ENCODE measurements at regions not wholly inside any gene's neighbourhood (a gene's known extent, or its start where the extent isn't known, plus 50 kb on each side); places are given as distances from the start of the nearest gene placed in this dataset.
"Not testable (repeated sequence)": the region's sequence is repeated elsewhere in the genome, so short reads cannot be mapped to it uniquely, and the experiment has no call there.

DNA sequence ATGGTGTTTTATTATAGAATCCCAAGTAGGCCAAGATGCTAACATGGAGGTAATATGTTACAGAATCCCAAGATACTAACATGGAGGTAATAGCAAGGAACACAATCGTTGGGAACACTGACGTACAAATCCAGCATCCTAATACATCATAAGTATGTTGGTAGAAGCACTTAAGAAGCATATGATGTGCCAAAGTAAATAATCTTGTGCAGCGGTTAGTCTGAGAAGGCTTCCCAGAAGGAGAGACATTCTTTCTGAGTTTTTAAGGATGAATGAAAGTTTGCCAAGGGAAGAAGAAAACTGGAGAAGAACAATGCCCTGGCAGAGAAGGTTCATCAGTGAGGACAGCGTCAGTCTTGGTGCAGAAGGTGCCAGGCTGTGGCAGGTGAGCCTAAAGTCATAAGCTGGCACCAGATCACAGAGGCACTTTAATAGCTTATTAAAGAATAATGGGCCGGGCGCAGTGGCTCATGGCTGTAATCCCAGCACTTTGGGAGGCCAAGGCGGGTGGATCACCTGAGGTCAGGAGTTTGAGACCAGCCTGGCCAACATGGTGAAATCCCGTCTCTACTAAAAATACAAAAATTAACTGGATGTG, 294.5 kb upstream of the PIK3R1 start:
- H3K27me3 Mint-ChIP-seq (ENCODE audit: low read depth) = no peaks in the 10 kb centered on the region
- H3K27ac ChIP-seq (ENCODE audit: insufficient read length, low read depth, low read length) = no peak overlapping the region
- no peak overlapping the region for H3K9ac ChIP-seq (ENCODE audit: extremely low read depth, insufficient read length, low read length)
- no peak overlapping the region for H3K23ac ChIP-seq (ENCODE audit: insufficient read length, low read depth, low read length)
- TF ChIP-seq, protein P1, sequence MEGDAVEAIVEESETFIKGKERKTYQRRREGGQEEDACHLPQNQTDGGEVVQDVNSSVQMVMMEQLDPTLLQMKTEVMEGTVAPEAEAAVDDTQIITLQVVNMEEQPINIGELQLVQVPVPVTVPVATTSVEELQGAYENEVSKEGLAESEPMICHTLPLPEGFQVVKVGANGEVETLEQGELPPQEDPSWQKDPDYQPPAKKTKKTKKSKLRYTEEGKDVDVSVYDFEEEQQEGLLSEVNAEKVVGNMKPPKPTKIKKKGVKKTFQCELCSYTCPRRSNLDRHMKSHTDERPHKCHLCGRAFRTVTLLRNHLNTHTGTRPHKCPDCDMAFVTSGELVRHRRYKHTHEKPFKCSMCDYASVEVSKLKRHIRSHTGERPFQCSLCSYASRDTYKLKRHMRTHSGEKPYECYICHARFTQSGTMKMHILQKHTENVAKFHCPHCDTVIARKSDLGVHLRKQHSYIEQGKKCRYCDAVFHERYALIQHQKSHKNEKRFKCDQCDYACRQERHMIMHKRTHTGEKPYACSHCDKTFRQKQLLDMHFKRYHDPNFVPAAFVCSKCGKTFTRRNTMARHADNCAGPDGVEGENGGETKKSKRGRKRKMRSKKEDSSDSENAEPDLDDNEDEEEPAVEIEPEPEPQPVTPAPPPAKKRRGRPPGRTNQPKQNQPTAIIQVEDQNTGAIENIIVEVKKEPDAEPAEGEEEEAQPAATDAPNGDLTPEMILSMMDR (conservative IDR thresholded peaks at IDR 0.05) = no peak
- no peaks in the 10 kb centered on the region for H3K9me3 ChIP-seq (ENCODE audit: control insufficient read depth, low read depth, low read length)
- H2BK20ac ChIP-seq (ENCODE audit: low read depth, low read length, poor library complexity, severe bottlenecking) = no peak overlapping the region
- no peak overlapping the region for H2AFZ ChIP-seq (ENCODE audit: low read length)
- no peak overlapping the region for H2BK12ac ChIP-seq (ENCODE audit: insufficient read length, low read depth, low read length)
- no peak overlapping the region for H3K4me3 Mint-ChIP-seq
- H2AK5ac ChIP-seq (ENCODE audit: insufficient read length, low read length) = no peak overlapping the region
- peaks cover 0 to 3% (median 0%) of the 10 kb centered on the region in 3 experiments; a peak in 1 of 7 replicates for H3K36me3 Mint-ChIP-seq (ENCODE audit: insufficient read depth in 1 of 3, low read depth in 3 of 3)
- H3K14ac ChIP-seq (ENCODE audit: insufficient read depth, low read length) = no peak overlapping the region
- no peaks in the 10 kb centered on the region for H3K4me1 Mint-ChIP-seq
- no CpG with 5 or more reads among the region's 8 CpGs for WGBS (ENCODE audit: extremely low coverage, insufficient read length, low lambda C conversion rate)
- no peak overlapping the region for H3K18ac ChIP-seq (ENCODE audit: insufficient read length, low read depth, low read length)
- H3K56ac ChIP-seq (ENCODE audit: insufficient read length, low read depth, low read length) = no peak overlapping the region
- no peak overlapping the region for H4K91ac ChIP-seq (ENCODE audit: insufficient read length, low read depth, low read length)
- H4K20me1 ChIP-seq (ENCODE audit: control insufficient read depth, insufficient read depth, insufficient read length) = no peaks in the 10 kb centered on the region
- no peak overlapping the region for H2BK120ac ChIP-seq (ENCODE audit: low read depth, low read length, poor library complexity, severe bottlenecking)
- H4K8ac ChIP-seq (replicated peaks; ENCODE audit: insufficient read length, low read depth, low read length) = no peak overlapping the region
- no peak overlapping the region for H2BK5ac ChIP-seq (ENCODE audit: insufficient read length, low read length)
- no peaks in the 10 kb centered on the region for H3K23me2 ChIP-seq (ENCODE audit: insufficient read length, low read depth, low read length, poor library complexity, severe bottlenecking)
- no peak overlapping the region for H2BK15ac ChIP-seq (ENCODE audit: low read depth, low read length)
- H3K27me3 ChIP-seq (ENCODE audit: insufficient read depth, low read length) = no peaks in the 10 kb centered on the region
- H4K5ac ChIP-seq (ENCODE audit: insufficient read length, low read depth, low read length) = no peak overlapping the region
- H3K4me1 ChIP-seq (ENCODE audit: insufficient read depth, low read length) = no peaks in the 10 kb centered on the region
- H3K79me1 ChIP-seq (ENCODE audit: insufficient read depth, low read depth, low read length, poor library complexity, severe bottlenecking) = no peaks in the 10 kb centered on the region
- no peak overlapping the region for H3K4me2 ChIP-seq (ENCODE audit: insufficient read depth, insufficient read length, low read length)
- H3T11ph ChIP-seq (ENCODE audit: low read length) = no peak overlapping the region
- no peaks in the 10 kb centered on the region for H3K79me2 ChIP-seq (ENCODE audit: insufficient read depth, low read length)
- no peak overlapping the region for H3K4ac ChIP-seq (ENCODE audit: low read depth, low read length)
- peaks cover 4 to 6% of the 10 kb centered on the region in 2 experiments; a peak in 3 of 5 replicates for H3K9me3 Mint-ChIP-seq
- no peak for DNase-seq
- H3K27ac Mint-ChIP-seq = no peak overlapping the region

DNA sequence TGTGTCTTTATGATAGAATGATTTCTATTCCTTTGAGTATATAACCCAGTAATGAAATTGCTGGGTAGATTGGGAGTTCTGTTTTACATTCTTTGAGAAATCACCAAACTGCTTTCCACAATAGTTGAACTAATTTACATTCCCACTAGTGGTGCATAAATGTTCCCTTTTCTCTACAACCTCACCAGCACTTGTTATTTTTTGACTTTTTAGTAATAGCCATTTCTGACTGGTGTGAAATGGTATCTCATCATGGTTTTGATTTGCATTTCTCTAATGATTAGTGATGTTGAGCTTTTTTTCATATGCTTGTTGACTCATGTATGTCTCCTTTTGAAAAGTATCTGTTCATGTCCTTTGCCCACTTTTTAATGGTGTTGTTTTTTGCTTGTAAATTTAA, 296.0 kb upstream of the PIK3R1 start:
- not testable (repeated sequence) for H3K9me3 ChIP-seq (ENCODE audit: control insufficient read depth, low read depth, low read length); H3K27me3 Mint-ChIP-seq (ENCODE audit: low read depth); H3K27ac ChIP-seq (ENCODE audit: insufficient read length, low read depth, low read length); H3K4me3 Mint-ChIP-seq; H3K4me1 ChIP-seq (ENCODE audit: insufficient read depth, low read length); H3K9ac ChIP-seq (ENCODE audit: extremely low read depth, insufficient read length, low read length); H3K27me3 ChIP-seq (ENCODE audit: insufficient read depth, low read length); H3K27ac Mint-ChIP-seq; H4K91ac ChIP-seq (ENCODE audit: insufficient read length, low read depth, low read length); H3K4me1 Mint-ChIP-seq; H4K20me1 ChIP-seq (ENCODE audit: control insufficient read depth, insufficient read depth, insufficient read length); H2BK120ac ChIP-seq (ENCODE audit: low read depth, low read length, poor library complexity, severe bottlenecking); H4K8ac ChIP-seq (replicated peaks; ENCODE audit: insufficient read length, low read depth, low read length); H3T11ph ChIP-seq (ENCODE audit: low read length); H3K36me3 Mint-ChIP-seq (ENCODE audit: insufficient read depth in 1 of 3, low read depth in 3 of 3); H3K79me1 ChIP-seq (ENCODE audit: insufficient read depth, low read depth, low read length, poor library complexity, severe bottlenecking); H3K4ac ChIP-seq (ENCODE audit: low read depth, low read length); H2BK15ac ChIP-seq (ENCODE audit: low read depth, low read length); H2BK12ac ChIP-seq (ENCODE audit: insufficient read length, low read depth, low read length); H3K56ac ChIP-seq (ENCODE audit: insufficient read length, low read depth, low read length); H3K23ac ChIP-seq (ENCODE audit: insufficient read length, low read depth, low read length); H2AK5ac ChIP-seq (ENCODE audit: insufficient read length, low read length); H3K79me2 ChIP-seq (ENCODE audit: insufficient read depth, low read length); H4K5ac ChIP-seq (ENCODE audit: insufficient read length, low read depth, low read length); H2AFZ ChIP-seq (ENCODE audit: low read length); H2BK20ac ChIP-seq (ENCODE audit: low read depth, low read length, poor library complexity, severe bottlenecking); H3K9me3 Mint-ChIP-seq; H3K23me2 ChIP-seq (ENCODE audit: insufficient read length, low read depth, low read length, poor library complexity, severe bottlenecking); H3K4me2 ChIP-seq (ENCODE audit: insufficient read depth, insufficient read length, low read length); H3K18ac ChIP-seq (ENCODE audit: insufficient read length, low read depth, low read length); H3K14ac ChIP-seq (ENCODE audit: insufficient read depth, low read length); DNase-seq; H2BK5ac ChIP-seq (ENCODE audit: insufficient read length, low read length)
